SK-N-SH (cell line): ENCODE measurements at regions not wholly inside any gene's neighbourhood (a gene's known extent, or its start where the extent isn't known, plus 50 kb on each side); places are given as distances from the start of the nearest gene placed in this dataset.

Source experiments
- CTCF ChIA-PET: fragments of 300-600, 350-600 bp; formaldehyde crosslinking; extraction: SDS; loops from one replicate; lab custom pipeline; 2021; lab: Yijun Ruan, JAX
- POLR2A ChIA-PET: fragments of 350-600 bp; sonication (Branson Sonifier 250); formaldehyde crosslinking; extraction: SDS; loops from one replicate; lab custom pipeline; 2020; ENCODE audit warnings: antibody characterized with exemption, inconsistent platforms; lab: Yijun Ruan, JAX
- DNase-seq: peaks from one replicate; pipeline ENCODE4 v3.0.0; 2012
- H2AFZ ChIP-seq: fragments of 200-600 bp; sonication (generic); 2 replicates; pipeline ENCODE4 v1.8.1; 2016; ENCODE audit warnings: antibody characterized with exemption, mild to moderate bottlenecking, low read depth
- H3F3A ChIP-seq: fragments of 200-600 bp; sonication (generic); replicated peaks from 2 replicates; pipeline ENCODE3; 2016; ENCODE audit warnings: antibody characterized with exemption, mild to moderate bottlenecking; ENCODE audit not compliant: insufficient read depth
- H3K27ac ChIP-seq, 2 experiments: fragments of 200-500 bp in 1 of 2; fragments of 200-600 bp in 1 of 2; sonication (Bioruptor generic) in 1 of 2; sonication (generic), shearing (Covaris generic) in 1 of 2; 2 replicates each; pipeline versions ENCODE4 v1.5.1 to v1.6.1; 2014 to 2016; ENCODE audit warnings: low read depth in 2 of 2, inconsistent platforms in 1 of 2, low read length in 1 of 2, mild to moderate bottlenecking in 1 of 2, mixed read lengths in 1 of 2
- H3K27me3 ChIP-seq: fragments of 200-600 bp; sonication (generic), shearing (Covaris generic); 2 replicates; pipeline ENCODE4 v1.6.1; 2016; ENCODE audit warnings: mixed run types; ENCODE audit not compliant: insufficient read depth
- H3K36me3 ChIP-seq, 2 experiments: fragments of 200-500 bp in 1 of 2; fragments of 200-600 bp in 1 of 2; sonication (Bioruptor generic) in 1 of 2; sonication (generic) in 1 of 2; replicated peaks in 1 of 2; 2 replicates each; pipeline versions ENCODE3 to v1.5.1; 2014 to 2016; ENCODE audit warnings: low read length in 1 of 2, mild to moderate bottlenecking in 1 of 2; ENCODE audit not compliant: insufficient read depth in 2 of 2, control insufficient read depth in 1 of 2
- H3K4me1 ChIP-seq, 2 experiments: fragments of 200-500 bp in 1 of 2; fragments of 200-600 bp in 1 of 2; sonication (Bioruptor generic) in 1 of 2; sonication (generic), shearing (Covaris generic) in 1 of 2; 2 replicates each; pipeline versions ENCODE4 v1.5.1 to v1.6.1; 2014 to 2016; ENCODE audit warnings: low read depth in 1 of 2, low read length in 1 of 2, mixed run types in 1 of 2; ENCODE audit not compliant: insufficient read depth in 2 of 2, control insufficient read depth in 1 of 2
- H3K4me2 ChIP-seq: fragments of 200-600 bp; sonication (generic), shearing (Covaris generic); 2 replicates; pipeline ENCODE4 v1.6.1; 2017; ENCODE audit warnings: mixed run types
- H3K4me3 ChIP-seq, 2 experiments: fragments of 200-500 bp in 1 of 2; fragments of 200-600 bp in 1 of 2; sonication (Bioruptor generic) in 1 of 2; sonication (generic), shearing (Covaris generic) in 1 of 2; 2 replicates each; pipeline versions ENCODE4 v1.5.1 to v1.8.1; 2014 to 2016; ENCODE audit warnings: low read depth in 2 of 2, inconsistent platforms in 1 of 2, low read length in 1 of 2, mild to moderate bottlenecking in 1 of 2, mixed read lengths in 1 of 2, moderate library complexity in 1 of 2
- H3K79me2 ChIP-seq: fragments of 200-600 bp; sonication (generic); 2 replicates; pipeline ENCODE4 v1.8.1; 2017; ENCODE audit warnings: mild to moderate bottlenecking; ENCODE audit not compliant: insufficient read depth
- H3K9ac ChIP-seq: fragments of 200-600 bp; sonication (generic); 2 replicates; pipeline ENCODE4 v1.6.1; 2017; ENCODE audit warnings: mixed run types
- H3K9me2 ChIP-seq: fragments of 200-600 bp; sonication (generic); 2 replicates; pipeline ENCODE4 v1.6.1; 2017; ENCODE audit warnings: mixed run types
- H3K9me3 ChIP-seq: fragments of 200-600 bp; sonication (generic); 2 replicates; pipeline ENCODE4 v1.6.1; 2017; ENCODE audit warnings: mixed run types, mild to moderate bottlenecking, moderate library complexity
- H4K20me1 ChIP-seq: fragments of 200-600 bp; sonication (generic); 2 replicates; pipeline ENCODE4 v1.6.1; 2017; ENCODE audit warnings: mild to moderate bottlenecking, mixed run types; ENCODE audit not compliant: insufficient read depth
- CHD2 ChIP-seq: fragments of 150-350 bp; IDR thresholded peaks from 2 replicates; pipeline ENCODE4 v1.6.1; 2018; ENCODE audit warnings: low read length; ENCODE audit not compliant: partially characterized antibody
- FOSL2 ChIP-seq: IDR thresholded peaks from 2 replicates; pipeline ENCODE4 v1.4.0; 2012; ENCODE audit warnings: low read depth, mild to moderate bottlenecking, moderate library complexity, borderline replicate concordance
- GATA2 ChIP-seq: sonication (generic); formaldehyde crosslinking; IDR thresholded peaks from 2 replicates; pipeline ENCODE4 v1.5.0; 2020; ENCODE audit warnings: mild to moderate bottlenecking, missing genetic modification reagents
- IRF3 ChIP-seq: fragments of 150-350 bp; IDR thresholded peaks from 2 replicates; pipeline ENCODE4 v1.6.1; 2016; ENCODE audit warnings: mild to moderate bottlenecking, low read depth, low read length
- MAX ChIP-seq: IDR thresholded peaks from 2 replicates; pipeline ENCODE4 v1.4.0; 2012; ENCODE audit warnings: low read depth
- MXI1 ChIP-seq: IDR thresholded peaks from 2 replicates; pipeline ENCODE4 v1.6.1; 2012; ENCODE audit warnings: mild to moderate bottlenecking, low read depth, low read length, improper control_type of control experiment
- NRF1 ChIP-seq: IDR thresholded peaks from 2 replicates; pipeline ENCODE4 v1.6.1; 2012; ENCODE audit warnings: low read depth, mild to moderate bottlenecking, low read length
- USF1 ChIP-seq: IDR thresholded peaks from 2 replicates; pipeline ENCODE4 v1.4.0; 2012; ENCODE audit warnings: low read depth, borderline replicate concordance
- USF2 ChIP-seq: fragments of 150-350 bp; IDR thresholded peaks from 2 replicates; pipeline ENCODE4 v1.6.1; 2017; ENCODE audit warnings: antibody characterized with exemption, low read length, low read depth, borderline replicate concordance
- YY1 ChIP-seq: IDR thresholded peaks from 2 replicates; pipeline ENCODE4 v1.4.0; 2012; ENCODE audit warnings: low read depth, mild to moderate bottlenecking
- ZBTB33 ChIP-seq: IDR thresholded peaks from 2 replicates; pipeline ENCODE4 v1.4.0; 2012; ENCODE audit warnings: low read depth, borderline replicate concordance
- WGBS: methylation state at CpG from one replicate; pipeline ENCODE4 v1.1.6; 2017; ENCODE audit warnings: low lambda C conversion rate; 5-methylcytosine and 5-hydroxymethylcytosine counted together

- TF ChIP-seq IRF3 (no peak), YY1 (no peak)
Observed at GRCh38 chr20:24792641-24793495, 156.2 kb upstream of the CST7 start (continued).

GRCh38 chr20:24795436-24795835 lies 153.6 kb upstream of the CST7 start:
- 57% methylated on average over 8 of the region's 8 CpGs for WGBS
- no peak overlapping the region for H3K4me2 ChIP-seq
- H3K4me1 ChIP-seq: no peaks in the 10 kb centered on the region; a peak in 1 of 4 replicates

More at GRCh38 chr20:24795436-24795835, 153.6 kb upstream of the CST7 start:
- no peaks in the 10 kb centered on the region for H3K9me2 ChIP-seq
- no peaks in the 10 kb centered on the region for H3K9me3 ChIP-seq
- POLR2A ChIA-PET: no interaction called here
- H2AFZ ChIP-seq: no peak overlapping the region
- DNase-seq: no peak
- H3K9ac ChIP-seq: no peak overlapping the region
- no peaks in the 10 kb centered on the region for H3K36me3 ChIP-seq
- CTCF ChIA-PET: no interaction called here
- no peak for TF ChIP-seq GATA2 (CRISPR knock-in tag)
- no peak for TF ChIP-seq USF1
- no peak for TF ChIP-seq FOSL2
- no peak for TF ChIP-seq NRF1
- no peak for TF ChIP-seq YY1
- TF ChIP-seq USF2: no peak
- no peak for TF ChIP-seq ZBTB33
- TF ChIP-seq MAX: no peak
- no peak for TF ChIP-seq MXI1
- TF ChIP-seq CHD2: no peak
- H3K4me3 ChIP-seq: no peak overlapping the region
- H3K27ac ChIP-seq: no peak overlapping the region
- H4K20me1 ChIP-seq: no peaks in the 10 kb centered on the region
- H3K27me3 ChIP-seq: no peaks in the 10 kb centered on the region
- H3K79me2 ChIP-seq: no peaks in the 10 kb centered on the region
- H3F3A ChIP-seq: no peaks in the 10 kb centered on the region
